ENCODE measurements at regions not wholly inside any gene's neighbourhood (a gene's known extent, or its start where the extent isn't known, plus 50 kb on each side); places are given as distances from the start of the nearest gene placed in this dataset.
A peak's percentile ranks its signal among the peaks of the same experiment; 100 is the strongest.
"Not testable (repeated sequence)": the region's sequence is repeated elsewhere in the genome, so short reads cannot be mapped to it uniquely, and the experiment has no call there.

GRCh38 chr10:46204482-46205102 is 82.2 kb upstream of the ANTXRL start:
- not testable (repeated sequence) for DNase-seq

DNA sequence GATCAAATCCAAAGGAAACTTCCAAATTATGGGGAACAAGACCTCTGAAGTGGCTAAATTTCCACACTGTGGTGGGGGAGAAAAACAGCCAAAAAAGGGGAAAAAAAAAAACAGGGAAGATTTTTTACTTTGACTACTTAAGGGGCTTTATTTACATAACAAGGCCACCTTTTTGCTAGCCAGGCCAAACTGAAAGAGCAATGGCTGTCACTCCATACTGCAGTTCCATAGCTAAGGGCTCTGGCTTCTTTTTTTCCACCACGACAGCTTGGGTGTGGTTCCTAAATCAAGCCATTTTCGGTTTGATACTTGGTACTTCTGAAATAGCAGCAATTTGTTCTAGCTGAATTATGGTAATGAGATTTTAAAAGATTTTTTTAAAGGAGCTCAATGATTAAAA is 76.4 kb upstream of the ANTXRL start:
- not testable (repeated sequence) for DNase-seq

- DNase-seq: no peak
Observed at GRCh38 chr10:46215426-46215825, 71.4 kb upstream of the ANTXRL start.

DNA sequence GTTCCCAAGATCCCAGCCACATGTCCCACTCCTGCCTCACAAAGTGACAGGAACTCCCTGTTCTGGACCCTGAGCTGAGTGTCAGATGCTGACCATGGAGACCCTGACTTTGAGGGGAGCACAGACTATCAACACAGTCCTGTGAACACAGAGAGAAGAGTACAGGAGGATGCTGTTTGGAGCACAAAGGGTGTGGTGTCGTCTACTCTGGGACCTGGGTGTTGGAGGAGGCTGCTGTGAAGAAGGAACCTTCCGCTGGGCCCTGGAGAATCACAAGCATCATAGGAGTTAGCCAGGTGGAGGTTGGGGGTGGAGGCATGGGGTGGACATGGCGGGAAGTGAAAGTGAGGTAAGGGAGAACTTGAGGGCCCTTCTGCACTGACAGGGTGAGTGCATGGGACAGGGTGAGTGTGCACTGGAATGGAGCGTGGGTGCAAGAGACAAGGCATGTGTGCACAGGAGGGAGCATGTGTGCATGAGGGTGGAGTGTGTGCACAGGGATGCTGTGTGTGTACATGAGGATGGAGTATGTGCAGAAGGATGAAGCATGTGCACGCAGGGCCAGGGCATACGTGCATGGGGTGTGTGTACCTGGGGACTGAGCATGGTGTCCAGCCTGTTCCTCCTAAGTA is 70.7 kb upstream of the ANTXRL start:
- DNase-seq: no peak

DNA sequence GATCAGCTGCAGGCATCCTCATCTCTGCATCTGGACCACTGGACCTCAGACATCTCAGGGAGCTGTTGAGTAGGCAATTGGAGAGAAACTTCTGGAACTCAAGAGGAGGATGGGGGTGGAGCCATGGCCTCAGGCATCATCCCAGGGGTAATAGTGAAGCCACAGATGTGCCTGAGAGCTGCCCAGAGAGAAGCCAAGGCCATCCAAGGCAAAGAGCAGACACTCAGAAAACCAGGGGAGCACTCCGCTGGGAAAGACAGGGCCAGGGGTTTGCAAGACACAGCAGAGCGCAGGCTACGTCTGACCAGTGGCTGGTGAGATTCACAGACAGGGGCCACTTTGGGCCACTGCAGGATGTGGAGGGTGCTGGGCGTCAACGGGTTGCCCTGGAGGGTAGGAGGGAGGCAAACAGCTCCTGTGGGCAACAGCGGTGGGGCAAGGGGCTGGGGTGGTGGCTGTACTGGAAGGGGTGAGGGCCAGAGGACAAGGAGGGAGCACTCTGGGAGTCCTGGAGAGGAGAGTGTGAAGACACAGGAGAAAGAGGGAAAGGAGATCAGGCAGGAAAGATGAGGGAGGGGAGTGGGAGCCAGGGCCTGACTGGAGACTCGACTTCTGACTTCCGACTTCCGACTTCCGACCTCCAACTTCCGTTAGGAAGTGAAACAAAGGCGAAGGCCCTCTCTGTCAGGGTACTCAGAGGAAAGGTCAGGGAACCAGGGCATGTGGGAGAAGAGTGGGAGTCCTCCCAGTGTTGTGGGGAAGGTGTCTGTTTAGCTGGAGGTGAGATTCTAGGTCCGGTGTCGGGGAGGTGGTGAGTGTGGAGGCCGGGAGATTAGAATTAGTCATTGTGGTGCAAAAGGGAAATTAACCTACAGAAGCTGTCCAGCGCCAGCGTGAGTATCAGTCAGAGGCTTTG is 69.7 kb upstream of the ANTXRL start:
- no peak for DNase-seq

GRCh38 chr10:46217752-46218453 is 68.9 kb upstream of the ANTXRL start:
- DNase-seq: no peak

GRCh38 chr10:46218921-46219320 is 67.9 kb upstream of the ANTXRL start:
- no peak for DNase-seq

GRCh38 chr10:46219431-46219990 is 67.3 kb upstream of the ANTXRL start:
- not testable (repeated sequence) for DNase-seq

- DNase-seq: no peak
Observed at GRCh38 chr10:46220187-46220586, 66.6 kb upstream of the ANTXRL start.

DNA sequence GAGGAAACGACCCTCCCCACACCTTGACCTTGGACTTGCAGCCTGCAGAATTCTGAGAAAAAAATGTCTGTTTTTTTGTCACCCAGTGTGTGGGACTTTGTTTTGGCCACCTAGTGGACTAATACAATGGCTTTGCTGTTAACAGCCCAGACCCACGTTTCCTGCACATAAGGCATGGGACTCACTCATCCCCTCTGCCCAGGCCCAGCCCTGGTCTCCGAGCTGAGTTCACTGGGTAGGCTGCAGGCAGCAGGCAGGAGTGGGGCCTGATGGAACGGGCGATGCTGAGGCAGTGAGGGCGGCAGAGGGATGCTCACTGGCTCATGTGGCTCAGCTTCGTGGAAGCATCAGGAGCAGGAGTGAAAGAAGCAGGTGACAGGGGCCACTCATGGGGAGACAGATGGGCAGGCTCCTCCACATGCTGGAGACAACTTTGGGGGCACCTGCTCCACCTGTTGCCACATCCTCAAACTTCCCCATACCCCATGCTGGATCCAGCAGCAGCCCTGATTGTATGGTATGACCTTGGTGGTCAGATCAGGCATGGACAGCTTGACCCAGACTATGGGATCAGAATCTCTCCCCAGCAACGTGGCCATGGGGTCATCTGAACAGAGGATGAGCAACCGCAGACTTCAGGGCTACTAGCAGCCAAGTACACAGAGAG is 65.8 kb upstream of the ANTXRL start:
- no peak for DNase-seq

- no peak for DNase-seq
Observed at GRCh38 chr10:46222364-46222935, 64.3 kb upstream of the ANTXRL start.

GRCh38 chr10:46223064-46223480 is 63.7 kb upstream of the ANTXRL start:
- DNase-seq: no peak

DNA sequence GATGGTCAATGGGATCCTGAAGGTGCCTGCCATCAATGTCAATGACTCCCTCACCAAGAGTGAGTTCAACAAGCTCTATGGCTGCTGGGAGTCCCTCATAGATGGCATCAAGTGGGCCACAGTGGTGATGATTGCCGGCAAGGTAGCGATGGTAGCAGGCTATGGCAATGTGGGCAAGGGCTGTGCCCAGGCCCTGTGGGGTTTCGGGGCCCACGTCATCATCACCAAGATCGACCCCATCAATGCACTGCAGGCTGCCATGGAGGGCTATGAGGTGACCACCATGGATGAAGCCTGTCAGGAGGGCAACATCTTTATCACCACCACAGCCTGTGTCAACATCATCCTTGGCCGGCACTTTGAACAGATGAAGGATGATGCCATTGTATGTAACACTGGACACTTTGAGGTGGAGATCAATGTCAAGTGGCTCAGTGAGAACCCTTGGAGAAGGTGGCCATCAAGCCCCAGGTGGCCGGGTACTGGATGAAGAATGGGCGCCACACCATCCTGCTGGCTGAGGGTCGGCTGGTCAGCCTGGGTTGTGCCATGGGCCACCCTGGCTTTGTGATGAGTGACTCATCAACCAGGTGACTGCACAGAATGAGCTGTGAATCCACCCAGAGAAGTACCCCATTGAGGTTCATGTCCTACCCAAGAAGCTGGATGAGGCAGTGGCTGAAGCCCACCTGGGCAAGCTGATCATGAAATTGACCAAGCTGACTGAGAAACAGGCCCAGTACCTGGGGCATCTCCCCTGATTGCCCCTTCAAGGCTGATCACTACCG is 63.0 kb upstream of the ANTXRL start:
- DNase-seq: no peak

DNA sequence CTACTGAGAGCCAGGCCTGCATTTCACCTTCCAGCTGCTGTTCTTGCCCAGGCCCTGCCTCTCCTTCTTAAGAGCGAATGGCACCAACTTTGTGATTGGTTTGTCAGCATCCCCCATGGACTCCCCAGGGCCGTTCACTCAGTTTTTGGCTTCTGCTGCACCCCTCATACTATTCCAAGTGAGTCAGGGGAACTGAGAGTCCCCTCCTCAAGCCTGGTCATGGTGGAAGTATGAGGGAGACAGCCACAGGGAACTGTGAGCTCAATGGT is 62.4 kb upstream of the ANTXRL start:
- DNase-seq: no peak

GRCh38 chr10:46225597-46225996 is 61.2 kb upstream of the ANTXRL start:
- DNase-seq: no peak

GRCh38 chr10:46226232-46226631 is 60.6 kb upstream of the ANTXRL start:
- no peak for DNase-seq

DNA sequence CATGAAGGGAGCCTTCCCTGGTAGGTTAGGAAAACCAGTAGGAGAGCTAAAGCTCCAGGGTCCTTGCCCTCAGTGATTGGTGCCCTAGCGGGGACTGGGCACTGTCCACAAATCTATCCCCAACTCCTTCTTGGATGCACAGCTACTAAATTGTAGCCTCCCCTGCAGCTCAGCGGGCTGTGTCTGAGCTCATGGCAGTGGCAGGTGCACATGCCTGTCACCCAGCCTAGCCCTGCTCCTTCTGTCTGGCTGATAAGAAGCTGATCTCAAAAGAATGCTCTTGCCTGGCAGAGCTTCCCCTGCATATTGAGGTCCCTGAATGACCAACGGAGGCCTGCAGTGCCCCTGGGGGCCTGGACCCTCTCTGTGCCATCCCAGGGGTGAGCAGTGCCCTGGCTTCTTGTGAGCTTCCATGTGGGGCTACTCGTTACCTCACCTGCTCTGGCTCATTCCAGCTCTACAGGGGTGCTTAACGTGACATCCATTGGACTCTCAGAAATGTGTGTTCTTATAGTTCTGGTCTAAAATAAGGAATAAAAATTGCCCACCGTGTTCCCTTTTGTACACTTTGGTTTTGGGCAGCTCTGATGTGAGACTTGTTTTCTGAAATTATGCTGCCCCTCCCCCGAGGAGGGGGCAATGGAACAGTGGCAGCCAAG is 59.8 kb upstream of the ANTXRL start:
- DNase-seq: no peak

DNA sequence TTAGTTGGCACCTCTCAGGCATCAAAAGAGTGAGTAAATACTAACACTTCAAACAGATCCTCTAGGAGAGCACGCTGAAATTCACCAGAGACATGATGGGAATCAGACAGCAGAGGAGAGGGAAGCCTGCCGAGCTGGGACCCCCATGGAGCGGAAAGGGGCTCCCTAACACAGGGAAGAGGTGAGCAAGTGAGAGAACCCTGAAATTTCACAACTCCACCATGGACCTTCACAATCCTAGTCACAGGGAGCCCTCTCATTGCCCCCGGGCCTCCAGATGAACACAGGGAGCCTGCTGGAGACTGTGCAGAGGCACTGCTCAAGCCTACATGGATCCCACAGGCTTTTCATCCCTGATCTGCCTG is 59.2 kb upstream of the ANTXRL start:
- DNase-seq: no peak

GRCh38 chr10:46227936-46228562 is 58.7 kb upstream of the ANTXRL start:
- no peak for DNase-seq

DNA sequence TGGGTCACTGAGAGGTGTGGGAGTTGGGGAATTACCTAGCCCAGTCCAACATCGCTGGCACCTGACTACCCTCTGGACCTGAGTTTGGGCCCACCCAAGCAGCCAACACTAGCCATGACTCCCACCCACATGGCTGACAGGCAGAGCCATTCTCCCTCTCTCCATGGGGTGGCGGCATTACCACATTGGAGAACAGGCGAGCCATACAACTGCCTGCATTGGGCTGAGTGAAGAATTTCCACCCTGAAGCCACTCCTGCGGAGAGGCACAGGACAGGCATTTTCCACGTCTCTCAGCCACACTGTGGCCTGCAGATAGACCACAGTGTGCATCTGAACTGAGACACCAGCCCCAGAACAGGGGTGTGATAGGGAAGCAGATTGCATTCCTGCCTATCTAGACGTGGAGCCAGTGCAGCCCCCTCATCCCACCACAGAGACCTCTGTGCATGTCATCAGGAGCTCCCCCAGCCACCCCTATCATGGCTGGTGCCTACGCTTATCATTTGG is 58.2 kb upstream of the ANTXRL start:
- peak; percentile 10 for DNase-seq

All from NCI-H146 (cell line).